Thymus (tissue), 11 donors: ENCODE measurements at regions not wholly inside any gene's neighbourhood (a gene's known extent, or its start where the extent isn't known, plus 50 kb on each side); places are given as distances from the start of the nearest gene placed in this dataset.

Experiments
- DNase-seq, 9 donors: peaks; one replicate each; pipeline ENCODE4 v3.0.0-alpha.2; 2013; ENCODE audit warnings: low spot score in 9 of 9, low read depth in 6 of 9, missing footprints in 1 of 9
- H3K27ac ChIP-seq, 2 donors: one replicate each; pipeline ENCODE4 v1.5.1; 2013; ENCODE audit warnings: control low read depth in 1 of 2, low read depth in 1 of 2, low read length in 1 of 2, mild to moderate bottlenecking in 1 of 2, moderate library complexity in 1 of 2
- H3K27me3 ChIP-seq, 2 donors: one replicate each; pipeline ENCODE4 v1.5.1; 2013; ENCODE audit warnings: low read length in 1 of 2; ENCODE audit not compliant: control insufficient read depth in 2 of 2, insufficient read depth in 1 of 2
- H3K36me3 ChIP-seq, 2 donors: one replicate each; pipeline ENCODE4 v1.5.1; 2013; ENCODE audit warnings: low read length in 1 of 2, mild to moderate bottlenecking in 1 of 2, moderate library complexity in 1 of 2; ENCODE audit not compliant: control insufficient read depth in 2 of 2, insufficient read depth in 2 of 2
- H3K4me1 ChIP-seq, 2 donors: one replicate each; pipeline ENCODE4 v1.5.1; 2013; ENCODE audit warnings: low read length in 2 of 2; ENCODE audit not compliant: control insufficient read depth in 2 of 2, insufficient read depth in 2 of 2
- H3K4me3 ChIP-seq, 2 donors: one replicate each; pipeline ENCODE4 v1.5.1; 2013; ENCODE audit warnings: low read length in 2 of 2, control low read depth in 1 of 2, mild to moderate bottlenecking in 1 of 2
- H3K9me3 ChIP-seq, 2 donors: one replicate each; pipeline ENCODE4 v1.5.1; 2013; ENCODE audit warnings: low read length in 1 of 2, mild to moderate bottlenecking in 1 of 2; ENCODE audit not compliant: control insufficient read depth in 2 of 2, insufficient read depth in 1 of 2
- WGBS: extraction: QIAGEN DNeasy Blood & Tissue Kit; methylation state at CpG from one replicate; pipeline ENCODE4 v1.1.7; 2013; 5-methylcytosine and 5-hydroxymethylcytosine counted together
- donor health status: healthy.

DNA sequence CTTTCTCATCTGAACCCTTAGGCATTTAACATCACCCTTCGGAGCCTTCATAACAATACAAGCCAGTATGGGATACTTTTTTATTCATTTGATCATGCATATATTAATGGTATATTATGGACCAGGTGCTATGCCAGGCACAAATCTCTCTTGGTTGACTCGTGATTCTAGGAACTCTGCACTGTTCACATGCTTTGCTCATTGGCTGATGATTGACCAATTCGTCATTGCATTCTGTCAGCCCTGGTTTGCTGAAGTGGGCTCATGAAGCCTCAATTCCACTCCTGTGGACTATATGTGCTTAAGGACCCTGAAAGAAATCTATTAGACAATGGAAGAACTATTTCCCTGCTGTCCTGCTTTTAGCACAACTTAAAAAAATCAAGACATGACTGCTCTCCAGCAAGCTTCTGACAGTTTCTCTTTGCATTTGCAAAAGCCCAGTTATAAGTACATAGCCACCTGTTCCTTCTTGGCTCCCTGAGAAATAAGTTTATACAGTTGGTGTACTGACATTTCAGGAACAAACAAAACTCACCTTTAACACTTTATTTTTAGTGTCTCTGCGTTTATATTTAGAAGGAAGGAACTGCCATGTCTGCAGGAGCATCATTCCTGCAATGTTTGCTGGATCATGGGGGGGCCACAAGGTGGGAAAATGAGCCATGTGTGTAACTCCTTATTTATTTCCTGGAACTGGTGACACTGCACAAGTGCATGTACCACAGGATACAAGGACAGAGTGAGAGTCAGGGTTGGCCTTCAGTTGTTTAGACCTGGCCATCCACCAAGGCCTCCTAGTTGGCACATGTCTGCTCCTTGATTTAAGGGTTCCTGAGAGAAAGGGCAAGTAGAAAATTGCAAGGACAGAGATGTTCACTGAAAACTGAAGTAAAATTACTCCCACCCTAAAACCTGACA lies 146.0 kb upstream of the NAMPT start:
- H3K36me3 ChIP-seq, result no peaks in the 10 kb centered on the region
- no peak overlapping the region for H3K27ac ChIP-seq
- no peak overlapping the region for H3K4me3 ChIP-seq
- no peak for DNase-seq
- 65% methylated on average over 4 of the region's 4 CpGs for WGBS
- H3K9me3 ChIP-seq, result no peaks in the 10 kb centered on the region
- H3K27me3 ChIP-seq, result no peaks in the 10 kb centered on the region
- H3K4me1 ChIP-seq, result peaks cover 0 to 7% of the 10 kb centered on the region in 2 donors

DNA sequence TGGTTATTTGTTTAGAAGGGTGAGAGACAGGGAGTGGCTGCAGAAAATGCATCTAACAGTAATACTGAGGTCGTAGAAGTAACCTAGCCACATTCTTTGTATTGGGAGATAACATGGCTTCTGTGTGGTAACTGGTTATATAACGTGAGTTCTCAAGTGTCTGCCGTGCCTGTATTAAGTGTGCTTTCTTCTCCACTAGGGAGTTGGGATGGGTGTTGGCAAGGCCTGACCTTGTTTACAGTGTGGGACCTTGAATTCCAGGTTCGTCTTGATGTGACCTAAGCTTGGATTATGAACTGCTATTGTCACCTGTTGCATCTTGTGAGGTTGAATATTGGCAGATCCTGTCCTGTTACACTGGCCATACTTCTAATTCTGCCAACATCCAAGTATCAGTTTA lies 145.3 kb upstream of the NAMPT start:
- 92% methylated on average over 4 of the region's 4 CpGs for WGBS
- Histone ChIP-seq H3K9me3 (no peaks in the 10 kb centered on the region), H3K4me3 (no peak overlapping the region), H3K27me3 (no peaks in the 10 kb centered on the region), H3K36me3 (no peaks in the 10 kb centered on the region), H3K4me1 (peaks cover 0 to 12% of the 10 kb centered on the region in 2 donors), H3K27ac (no peak overlapping the region)
- no peak for DNase-seq

DNA sequence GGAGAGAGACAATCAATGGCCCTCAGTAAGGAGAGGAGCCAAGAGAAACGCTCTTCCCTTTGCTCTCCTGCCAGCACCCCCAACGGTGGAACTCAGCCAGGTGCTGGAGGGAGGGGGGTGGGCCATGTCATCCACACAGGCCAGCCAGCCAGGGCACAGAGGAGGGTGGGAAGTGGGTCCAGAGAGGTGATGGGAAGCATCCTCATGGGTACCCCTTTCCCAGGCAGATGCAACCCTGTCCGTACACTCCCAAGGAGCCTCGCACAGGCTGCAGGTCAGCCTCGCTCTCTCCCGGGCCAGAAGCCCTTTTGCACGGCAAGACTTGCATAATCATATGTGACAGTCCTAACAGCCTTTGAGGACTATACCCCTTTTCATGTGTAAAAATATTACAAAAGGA lies 142.0 kb upstream of the NAMPT start:
- Histone ChIP-seq H3K4me3 (no peak overlapping the region), H3K9me3 (no peaks in the 10 kb centered on the region), H3K27ac (no peak overlapping the region), H3K27me3 (no peaks in the 10 kb centered on the region), H3K4me1 (peaks cover 0 to 23% of the 10 kb centered on the region in 2 donors), H3K36me3 (no peaks in the 10 kb centered on the region)
- WGBS, result 91% methylated on average over 7 of the region's 7 CpGs
- DNase-seq, result no peak

DNA sequence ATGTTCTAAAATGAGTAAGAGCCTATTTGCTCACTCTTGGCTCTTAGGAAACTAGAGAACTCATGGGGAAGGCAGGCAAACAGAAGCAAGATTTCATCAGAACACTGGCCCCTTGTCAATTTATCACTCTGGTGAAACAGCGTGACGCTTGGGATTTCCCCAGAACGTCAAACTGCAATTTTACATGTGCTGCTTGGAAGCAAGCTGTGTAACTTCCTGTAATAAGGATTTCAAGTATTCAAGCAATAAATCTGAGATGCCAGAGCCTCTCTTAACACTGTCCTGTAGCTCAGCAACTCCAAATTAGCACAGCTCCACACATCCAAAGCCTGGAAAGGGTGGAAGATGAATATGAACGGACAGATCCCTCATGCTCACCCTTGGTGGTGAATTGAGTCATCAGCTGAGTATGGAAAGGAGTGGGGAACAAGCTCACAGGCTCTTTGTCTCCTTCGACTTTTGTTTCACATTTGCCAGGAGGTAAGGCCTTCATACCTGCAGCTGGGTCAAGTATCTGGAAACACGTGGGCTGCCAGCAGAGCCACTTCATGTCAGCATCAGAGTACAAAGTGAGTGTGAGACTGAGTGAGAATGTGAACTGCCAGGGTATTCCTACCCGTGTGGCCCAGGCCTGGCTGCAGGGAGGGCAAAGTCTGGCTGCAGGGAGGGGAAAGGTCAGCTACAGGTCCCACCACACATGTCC lies 140.4 kb upstream of the NAMPT start:
- peak in 5 of 9 donors; percentile 6 to 59 (median 24) for DNase-seq
- WGBS, result 46% methylated on average over 7 of the region's 7 CpGs
- Histone ChIP-seq H3K27ac (peak overlapping the region; percentile 57 to 86), H3K4me1 (peaks cover 0 to 32% of the 10 kb centered on the region in 2 donors), H3K9me3 (no peaks in the 10 kb centered on the region), H3K27me3 (no peaks in the 10 kb centered on the region), H3K36me3 (no peaks in the 10 kb centered on the region), H3K4me3 (no peak overlapping the region)

DNA sequence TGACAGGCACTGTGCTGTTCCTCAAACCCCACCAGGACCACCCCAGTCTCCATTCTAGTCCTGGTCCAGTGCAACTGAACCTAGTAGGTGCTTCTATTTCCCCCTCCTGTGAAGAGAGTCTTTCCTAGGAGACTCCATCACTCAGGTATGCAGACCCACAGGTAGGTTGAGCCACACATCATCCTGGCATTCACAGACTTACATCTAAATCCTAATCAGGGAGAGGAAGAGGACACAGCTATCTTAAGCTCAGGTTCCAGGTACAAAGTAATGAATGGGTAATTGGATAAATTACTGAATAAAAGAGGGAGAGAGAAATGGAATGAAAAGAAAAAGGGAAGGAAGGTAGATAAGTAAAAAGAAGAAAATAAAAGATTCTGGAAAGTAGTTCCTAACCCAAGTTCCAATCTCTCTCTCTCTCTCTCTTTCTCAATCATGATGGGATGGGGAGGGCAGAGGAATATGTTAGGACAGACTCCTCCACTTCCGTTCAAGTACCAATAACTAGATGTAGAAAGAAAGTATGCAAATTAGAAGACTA lies 139.8 kb upstream of the NAMPT start:
- Histone ChIP-seq H3K4me1 (peaks cover 0 to 32% of the 10 kb centered on the region in 2 donors), H3K27me3 (no peaks in the 10 kb centered on the region), H3K36me3 (no peaks in the 10 kb centered on the region), H3K27ac (peak overlapping the region in 1 of 2 donors; percentile 33), H3K9me3 (no peaks in the 10 kb centered on the region), H3K4me3 (no peak overlapping the region)
- no peak for DNase-seq
- WGBS, result 15% methylated on average over 1 of the region's 1 CpG

DNA sequence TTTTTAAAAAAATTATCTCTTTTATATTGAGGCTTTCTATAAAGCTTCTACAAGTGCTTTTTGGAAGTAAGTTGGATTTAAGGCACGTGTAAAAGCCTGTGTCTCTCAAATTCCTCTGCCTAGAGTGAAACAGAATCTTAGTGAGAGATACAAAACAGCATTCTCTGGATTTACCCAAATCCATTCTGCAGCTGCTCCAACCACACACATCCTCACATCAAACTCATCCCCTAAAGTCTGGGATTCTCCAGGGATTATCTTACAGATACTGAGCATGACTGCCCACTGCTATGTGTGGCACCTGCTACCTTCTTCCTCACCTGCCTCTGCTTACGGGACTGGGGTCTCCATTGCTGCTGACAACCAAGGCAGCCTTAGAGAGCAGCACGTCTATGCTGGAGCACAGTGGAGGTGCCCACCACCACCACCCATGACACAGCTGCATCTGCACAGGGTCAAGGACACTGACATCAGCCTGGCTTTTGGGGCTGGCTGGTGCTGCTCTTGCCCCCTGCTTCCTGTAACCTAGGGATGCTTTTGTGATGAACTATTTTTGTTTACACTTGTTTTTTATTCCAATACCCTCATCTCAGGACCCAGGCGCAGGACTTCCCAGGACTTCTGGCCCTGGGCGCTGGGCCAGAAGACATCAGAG lies 139.2 kb upstream of the NAMPT start:
- peaks cover 0 to 32% of the 10 kb centered on the region in 2 donors for H3K4me1 ChIP-seq
- no peak overlapping the region for H3K4me3 ChIP-seq
- WGBS, result 95% methylated on average over 5 of the region's 5 CpGs
- DNase-seq, result no peak
- no peaks in the 10 kb centered on the region for H3K27me3 ChIP-seq
- peak overlapping the region in 1 of 2 donors; percentile 45 for H3K27ac ChIP-seq
- H3K9me3 ChIP-seq, result no peaks in the 10 kb centered on the region
- no peaks in the 10 kb centered on the region for H3K36me3 ChIP-seq

DNA sequence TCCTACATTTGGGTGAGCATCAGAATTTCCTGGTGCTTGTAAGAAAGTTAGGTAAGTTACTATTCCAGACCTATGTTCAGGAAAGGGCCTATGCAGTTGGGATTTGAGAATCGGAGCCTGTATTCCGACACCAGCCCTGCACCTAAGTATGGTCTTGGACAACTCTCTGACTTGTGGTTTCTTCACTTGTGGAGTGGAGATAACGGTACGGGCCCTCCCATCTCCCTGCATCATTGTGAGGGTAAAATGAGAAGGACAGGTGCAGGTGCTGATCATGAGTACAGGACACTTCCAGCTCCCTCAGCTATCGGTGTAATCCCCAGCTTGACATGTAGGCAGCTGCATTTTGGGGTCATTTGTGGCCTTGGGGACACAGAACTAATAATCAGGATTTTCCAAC lies 138.3 kb upstream of the NAMPT start:
- no peaks in the 10 kb centered on the region for H3K27me3 ChIP-seq
- 78% methylated on average over 5 of the region's 5 CpGs for WGBS
- no peaks in the 10 kb centered on the region for H3K9me3 ChIP-seq
- H3K4me3 ChIP-seq, result no peak overlapping the region
- H3K4me1 ChIP-seq, result peaks cover 0 to 32% of the 10 kb centered on the region in 2 donors
- no peak for DNase-seq
- no peaks in the 10 kb centered on the region for H3K36me3 ChIP-seq
- peak overlapping the region in 1 of 2 donors; percentile 45 for H3K27ac ChIP-seq

DNA sequence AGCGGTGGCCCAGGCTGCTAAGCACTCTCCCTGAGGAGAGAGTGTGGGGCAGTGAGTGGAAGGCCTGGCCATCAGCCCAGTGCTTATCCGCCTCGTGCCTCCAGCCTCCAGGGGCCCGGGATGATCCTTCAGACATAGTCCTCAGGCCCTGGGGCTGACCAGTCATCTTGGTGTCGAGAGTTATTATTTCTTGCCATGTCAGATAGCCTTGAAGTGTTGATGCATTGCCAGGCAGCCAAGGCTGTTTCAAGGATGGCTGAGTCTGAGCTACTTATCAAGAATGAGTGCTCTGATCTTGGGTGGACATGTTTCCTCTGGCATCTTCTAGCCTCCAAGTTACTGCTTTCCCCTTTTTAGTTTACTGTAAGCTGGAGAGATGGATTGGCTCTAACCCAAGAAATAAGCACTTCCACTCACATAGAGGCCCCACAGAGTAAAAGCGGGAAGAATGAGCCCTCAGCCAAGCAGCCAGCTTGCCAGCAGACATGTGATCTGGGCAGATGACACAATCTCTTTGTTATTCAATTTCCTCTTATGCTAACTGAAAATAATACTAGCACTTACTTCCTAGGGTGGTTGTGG lies 136.5 kb upstream of the NAMPT start:
- Histone ChIP-seq H3K36me3 (no peaks in the 10 kb centered on the region), H3K27me3 (no peaks in the 10 kb centered on the region), H3K27ac (peak overlapping the region; percentile 2 to 76), H3K4me1 (peaks cover 0 to 28% of the 10 kb centered on the region in 2 donors), H3K4me3 (no peak overlapping the region), H3K9me3 (no peaks in the 10 kb centered on the region)
- peak in 2 of 9 donors; percentile 8 to 34 for DNase-seq
- 93% methylated on average over 6 of the region's 6 CpGs for WGBS
